HG02885 (cell line): ENCODE measurements at regions not wholly inside any gene's neighbourhood (a gene's known extent, or its start where the extent isn't known, plus 50 kb on each side); places are given as distances from the start of the nearest gene placed in this dataset.

Experiments used
- ATAC-seq: cut with Tn5 transposase; IDR thresholded peaks from one replicate; pipeline ENCODE4 v1.9.1; 2021; ENCODE audit warnings: mild to moderate bottlenecking; ENCODE audit not compliant: unreplicated experiment, poor library complexity

- no peak for ATAC-seq
These were observed 626.9 kb upstream of the PKDCC start for GRCh38 chr2:41420872-41421271.

GRCh38 chr2:41431756-41432155, 616.1 kb upstream of the PKDCC start:
- ATAC-seq, result no peak

GRCh38 chr2:41432459-41432858, 615.4 kb upstream of the PKDCC start:
- ATAC-seq, result no peak

GRCh38 chr2:41434991-41435390, 612.8 kb upstream of the PKDCC start:
- no peak for ATAC-seq

DNA sequence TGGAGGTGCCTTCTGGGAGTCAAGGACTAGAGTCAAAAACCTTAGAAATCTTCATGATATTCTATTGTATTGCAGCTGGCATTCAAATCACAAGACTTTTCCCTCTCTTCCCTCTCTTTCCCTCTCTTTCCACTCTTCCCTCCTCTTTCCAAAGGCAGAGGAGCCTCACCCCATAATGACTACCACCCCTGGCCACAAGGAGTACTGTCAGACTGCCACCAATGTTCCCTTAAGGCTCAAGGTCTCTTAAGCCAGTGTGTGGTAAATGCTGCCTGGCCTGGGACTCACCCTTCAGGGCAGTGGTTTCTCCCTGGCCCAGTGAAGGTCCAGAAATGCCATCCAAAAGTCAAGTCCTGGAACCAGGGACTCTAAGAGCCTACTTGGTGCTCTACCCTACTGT, 605.9 kb upstream of the PKDCC start:
- no peak for ATAC-seq

- no peak for ATAC-seq
These were observed 602.0 kb upstream of the PKDCC start for GRCh38 chr2:41445865-41446264.

- no peak for ATAC-seq
These were observed 601.6 kb upstream of the PKDCC start for GRCh38 chr2:41446266-41446665.

- ATAC-seq, result no peak
These were observed 599.6 kb upstream of the PKDCC start for GRCh38 chr2:41448221-41448620.

DNA sequence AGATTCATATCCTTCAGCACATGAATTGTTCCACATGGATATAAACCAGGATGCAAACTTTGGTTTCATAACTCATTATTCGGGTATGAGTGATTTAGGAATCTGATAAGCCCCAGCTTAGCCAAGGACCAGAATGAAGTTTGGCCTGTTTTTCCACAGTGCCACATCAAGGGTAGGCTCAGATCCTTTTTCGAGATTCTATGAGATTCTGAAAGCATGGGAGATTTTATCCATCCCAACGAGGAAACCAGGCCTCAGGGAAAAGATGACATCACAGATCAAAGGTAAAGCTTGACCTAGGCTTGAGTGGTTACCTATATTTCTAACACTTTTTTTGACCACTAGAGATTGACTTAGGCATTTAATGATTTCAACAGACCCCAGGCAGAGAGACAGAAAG, 590.8 kb upstream of the PKDCC start:
- ATAC-seq, result no peak

- no peak for ATAC-seq
These were observed 587.2 kb upstream of the PKDCC start for GRCh38 chr2:41460661-41461060.

DNA sequence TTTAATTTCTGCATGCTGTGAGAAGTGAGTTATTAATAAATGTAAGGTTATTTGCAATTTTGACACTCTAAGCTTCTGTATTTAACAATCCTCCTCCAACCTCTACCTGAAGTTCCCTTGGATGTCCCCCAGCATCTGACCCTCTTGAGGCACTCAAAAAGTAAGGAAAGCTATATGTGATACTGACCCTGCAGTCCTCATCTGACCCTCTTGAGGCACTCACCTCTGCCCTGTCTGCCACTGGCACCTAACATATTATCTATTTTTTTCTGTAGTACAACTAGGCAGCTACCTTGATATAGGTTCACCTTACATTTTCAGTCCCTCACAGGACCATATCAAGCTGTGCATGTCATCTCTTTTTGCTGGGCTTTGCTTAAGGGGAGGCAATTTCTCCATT, 583.4 kb upstream of the PKDCC start:
- ATAC-seq, result no peak

- no peak for ATAC-seq
These were observed 571.9 kb upstream of the PKDCC start for GRCh38 chr2:41475959-41476358.

- ATAC-seq, result no peak
These were observed 565.2 kb upstream of the PKDCC start for GRCh38 chr2:41482659-41483058.

GRCh38 chr2:41483226-41483625, 564.6 kb upstream of the PKDCC start:
- ATAC-seq, result no peak

- ATAC-seq, result no peak
These were observed 563.6 kb upstream of the PKDCC start for GRCh38 chr2:41483982-41484857.

DNA sequence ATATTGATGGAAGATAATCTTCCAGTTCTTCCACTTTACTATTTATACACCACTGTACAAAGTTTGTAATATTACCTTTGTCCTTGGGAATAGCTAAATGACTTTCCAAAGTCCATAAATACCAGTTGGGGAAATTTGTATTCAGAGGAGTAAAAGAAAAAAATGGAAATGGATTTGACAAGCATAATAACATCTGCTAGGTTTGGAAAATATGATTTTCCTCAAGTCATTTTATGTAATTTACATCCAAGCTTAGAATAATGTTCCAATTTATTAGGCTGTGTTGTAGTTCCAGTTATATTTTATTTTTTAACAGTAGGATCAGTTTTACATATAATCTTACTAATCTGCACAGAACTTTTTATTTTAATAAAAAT, 563.0 kb upstream of the PKDCC start:
- ATAC-seq, result no peak

- no peak for ATAC-seq
These were observed 560.9 kb upstream of the PKDCC start for GRCh38 chr2:41486948-41487347.

DNA sequence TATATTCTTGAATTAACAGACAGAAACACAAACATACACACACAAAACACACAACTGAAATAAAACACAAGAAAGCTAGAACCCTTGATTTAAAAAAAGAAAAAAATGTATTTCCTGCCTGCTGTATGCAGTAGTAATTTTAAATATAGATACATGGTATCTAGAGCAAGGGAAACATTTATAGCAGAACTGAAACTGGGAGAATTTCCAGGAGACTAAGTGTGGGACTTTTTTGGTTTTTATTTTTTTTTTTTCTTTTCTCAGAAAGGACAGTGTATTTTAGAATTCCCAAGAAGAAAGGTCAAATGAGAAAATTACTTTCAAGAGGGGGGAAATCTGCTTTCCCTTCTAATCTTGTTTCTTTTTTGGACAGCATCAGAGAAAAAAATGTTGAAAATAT, 558.9 kb upstream of the PKDCC start:
- ATAC-seq, result peak; percentile 49

DNA sequence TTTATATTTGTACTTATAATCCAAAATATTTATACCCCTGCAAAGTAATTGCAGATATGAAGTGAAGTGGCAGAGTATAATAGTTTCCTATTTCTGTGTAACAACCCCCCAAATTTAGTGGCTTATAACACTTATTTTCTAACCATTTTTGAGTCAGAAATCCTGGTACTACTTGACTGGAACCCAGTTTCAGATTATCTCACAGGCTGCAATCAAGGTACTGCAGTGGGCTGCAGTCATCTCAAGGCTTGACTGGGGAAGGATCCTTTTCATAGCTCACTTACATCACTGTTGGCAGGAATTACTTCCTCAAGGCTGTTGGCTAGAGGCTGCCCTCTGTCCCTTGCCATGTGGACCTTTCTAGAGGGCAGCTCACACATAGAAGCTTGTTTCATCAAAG, 558.2 kb upstream of the PKDCC start:
- ATAC-seq, result peak; percentile 32

DNA sequence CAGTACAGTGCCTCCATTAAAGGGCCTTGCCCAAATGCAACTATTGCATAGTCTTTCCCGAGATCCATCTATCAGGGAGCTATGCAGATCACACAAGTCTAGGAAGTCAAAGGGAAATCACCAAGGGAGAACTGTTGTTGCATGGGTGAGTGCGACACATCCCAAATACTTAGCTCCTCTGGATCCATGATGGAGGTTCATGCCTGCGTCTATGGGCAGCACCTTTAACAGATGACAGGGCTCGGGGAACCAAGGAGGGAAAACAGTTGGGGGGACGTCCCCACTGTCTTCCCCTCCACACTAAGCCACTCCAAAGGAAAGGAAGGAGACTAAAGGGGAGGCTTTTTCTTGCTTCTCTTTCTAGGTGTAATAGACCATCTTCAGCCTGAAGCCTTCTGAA, 552.8 kb upstream of the PKDCC start:
- no peak for ATAC-seq

- ATAC-seq, result no peak
These were observed 550.9 kb upstream of the PKDCC start for GRCh38 chr2:41496908-41497307.

- no peak for ATAC-seq
These were observed 549.0 kb upstream of the PKDCC start for GRCh38 chr2:41498781-41499180.
